Liver (tissue), 8 donors: ENCODE measurements at regions not wholly inside any gene's neighbourhood (a gene's known extent, or its start where the extent isn't known, plus 50 kb on each side); places are given as distances from the start of the nearest gene placed in this dataset.

Experiments
- DNase-seq: peaks from one replicate; pipeline ENCODE4 v3.0.0-alpha.2; 2017; ENCODE audit warnings: low spot score
- H3K27ac ChIP-seq, 2 donors: one replicate each; pipeline ENCODE4 v1.7.0; 2013; ENCODE audit warnings: inconsistent platforms in 2 of 2, low read length in 2 of 2, control low read depth in 1 of 2, low read depth in 1 of 2, mild to moderate bottlenecking in 1 of 2
- H3K27me3 ChIP-seq, 4 donors: one replicate each; pipeline versions ENCODE4 v1.6.1 to v1.7.0; 2013; ENCODE audit warnings: low read length in 3 of 4, inconsistent platforms in 1 of 4, mild to moderate bottlenecking in 1 of 4, moderate library complexity in 1 of 4; ENCODE audit not compliant: control insufficient read depth in 4 of 4, insufficient read depth in 4 of 4
- H3K36me3 ChIP-seq, 4 donors: one replicate each; pipeline versions ENCODE4 v1.6.1 to v1.7.0; 2013; ENCODE audit warnings: low read length in 3 of 4, mild to moderate bottlenecking in 3 of 4, low read depth in 1 of 4, moderate library complexity in 1 of 4; ENCODE audit not compliant: control insufficient read depth in 4 of 4, insufficient read depth in 3 of 4
- H3K4me1 ChIP-seq, 4 donors: one replicate each; pipeline versions ENCODE4 v1.6.1 to v1.7.0; 2013; ENCODE audit warnings: low read length in 3 of 4, mild to moderate bottlenecking in 3 of 4, moderate library complexity in 1 of 4; ENCODE audit not compliant: control insufficient read depth in 4 of 4, insufficient read depth in 4 of 4
- H3K4me3 ChIP-seq, 3 donors: one replicate each; pipeline versions ENCODE4 v1.6.1 to v1.7.0; 2013; ENCODE audit warnings: low read length in 3 of 3, control low read depth in 1 of 3, low read depth in 1 of 3, mild to moderate bottlenecking in 1 of 3
- H3K9ac ChIP-seq, 2 donors: one replicate each; pipeline ENCODE4 v1.7.0; 2013; ENCODE audit warnings: low read length in 2 of 2, mild to moderate bottlenecking in 2 of 2, moderate library complexity in 2 of 2, control low read depth in 1 of 2, low read depth in 1 of 2
- H3K9me3 ChIP-seq, 4 donors: one replicate each; pipeline versions ENCODE4 v1.6.1 to v1.7.0; 2013; ENCODE audit warnings: low read length in 3 of 4; ENCODE audit not compliant: control insufficient read depth in 4 of 4
- ATF3 ChIP-seq: IDR thresholded peaks from 2 replicates; pipeline ENCODE4 v1.6.1; 2016; ENCODE audit warnings: antibody characterized with exemption
- CTCF ChIP-seq: fragments of 150-350 bp; IDR thresholded peaks from 2 replicates; pipeline ENCODE4 v1.5.1; 2017; ENCODE audit warnings: improper control_type of control experiment, low read depth, low read length; ENCODE audit not compliant: missing input control
- EGR1 ChIP-seq, 2 donors: IDR thresholded peaks; 2 replicates each; pipeline ENCODE4 v1.6.1; 2016 to 2018; ENCODE audit warnings: antibody characterized with exemption in 2 of 2, low read depth in 2 of 2
- FOXA1 ChIP-seq: IDR thresholded peaks from 2 replicates; pipeline ENCODE4 v1.6.1; 2016; ENCODE audit warnings: antibody characterized with exemption
- FOXA2 ChIP-seq: IDR thresholded peaks from 2 replicates; pipeline ENCODE4 v1.6.1; 2016; ENCODE audit warnings: antibody characterized with exemption
- GABPA ChIP-seq, 2 donors: IDR thresholded peaks in 1 of 2; conservative IDR thresholded peaks in 1 of 2; 2 replicates each; pipeline ENCODE4 v1.6.1; 2016; ENCODE audit warnings: antibody characterized with exemption in 2 of 2, mild to moderate bottlenecking in 1 of 2, moderate library complexity in 1 of 2
- HNF4A ChIP-seq, 2 donors: conservative IDR thresholded peaks; 2 replicates each; pipeline ENCODE4 v1.6.1; 2016; ENCODE audit warnings: antibody characterized with exemption in 2 of 2, mild to moderate bottlenecking in 2 of 2
- HNF4G ChIP-seq: IDR thresholded peaks from 2 replicates; pipeline ENCODE4 v1.6.1; 2016; ENCODE audit warnings: antibody characterized with exemption
- JUND ChIP-seq, 2 donors: IDR thresholded peaks; 2 replicates each; pipeline ENCODE4 v1.6.1; 2016; ENCODE audit warnings: antibody characterized with exemption in 2 of 2
- MAX ChIP-seq: IDR thresholded peaks from 2 replicates; pipeline ENCODE4 v1.6.1; 2016; ENCODE audit warnings: antibody characterized with exemption
- NR2F2 ChIP-seq: IDR thresholded peaks from 2 replicates; pipeline ENCODE4 v1.6.1; 2016; ENCODE audit warnings: antibody characterized with exemption
- RAD21 ChIP-seq, 2 donors: IDR thresholded peaks; 2 replicates each; pipeline ENCODE4 v1.6.1; 2016; ENCODE audit warnings: antibody characterized with exemption in 2 of 2, mild to moderate bottlenecking in 2 of 2
- REST ChIP-seq: IDR thresholded peaks from 2 replicates; pipeline ENCODE4 v1.6.1; 2016; ENCODE audit warnings: antibody characterized with exemption, mild to moderate bottlenecking
- RXRA ChIP-seq, 2 donors: IDR thresholded peaks; 2 replicates each; pipeline ENCODE4 v1.6.1; 2017 to 2018; ENCODE audit warnings: antibody characterized with exemption in 2 of 2, mild to moderate bottlenecking in 1 of 2
- SP1 ChIP-seq: IDR thresholded peaks from 2 replicates; pipeline ENCODE4 v1.6.1; 2018; ENCODE audit warnings: antibody characterized with exemption, mild to moderate bottlenecking
- TAF1 ChIP-seq: conservative IDR thresholded peaks from 2 replicates; pipeline ENCODE4 v1.6.1; 2016; ENCODE audit warnings: antibody characterized with exemption, mild to moderate bottlenecking
- YY1 ChIP-seq: IDR thresholded peaks from 2 replicates; pipeline ENCODE4 v1.6.1; 2016; ENCODE audit warnings: antibody characterized with exemption, mild to moderate bottlenecking
- ZBTB33 ChIP-seq: IDR thresholded peaks from 2 replicates; pipeline ENCODE4 v1.6.1; 2016; ENCODE audit warnings: antibody characterized with exemption
- WGBS: extraction: QIAGEN DNeasy Blood & Tissue Kit; methylation state at CpG from one replicate; pipeline ENCODE4 v1.1.7; 2013; 5-methylcytosine and 5-hydroxymethylcytosine counted together
- donor health status: healthy.
- donor health status: healthy.
- donor health status: healthy.
- donor health status: healthy.
- donor health status: healthy.

GRCh38 chr12:46963977-46964971, 115.1 kb upstream of the PCED1B start:
- WGBS: 55% methylated on average over 14 of the region's 14 CpGs
- DNase-seq: no peak
- H3K36me3 ChIP-seq: no peaks in the 10 kb centered on the region
- no peak overlapping the region for H3K9ac ChIP-seq
- peak in 1 of 2 donors; percentile 60 for TF ChIP-seq RAD21 (IDR thresholded peaks at IDR 0.05)
- no peak for TF ChIP-seq FOXA2
- no peak for TF ChIP-seq EGR1 (IDR thresholded peaks at IDR 0.05; ENCODE audit: low read depth in 2 of 2)
- peak; percentile 67 for TF ChIP-seq ATF3
- TF ChIP-seq JUND (IDR thresholded peaks at IDR 0.05): peak; percentile 21 to 69
- TF ChIP-seq GABPA (IDR thresholded peaks at IDR 0.05 in 1 of 2, conservative IDR thresholded peaks at IDR 0.05 in 1 of 2): no peak
- TF ChIP-seq HNF4G: no peak
- peak; percentile 90 to 97 for TF ChIP-seq RXRA (IDR thresholded peaks at IDR 0.05)
- TF ChIP-seq MAX: peak; percentile 41
- TF ChIP-seq ZBTB33: peak; percentile 49
- TF ChIP-seq CTCF: no peak
- no peak for TF ChIP-seq REST
- TF ChIP-seq HNF4A (conservative IDR thresholded peaks at IDR 0.05): peak; percentile 60 to 84
- no peak for TF ChIP-seq FOXA1
- TF ChIP-seq NR2F2: peak; percentile 86
- TF ChIP-seq YY1: peak; percentile 21
- TF ChIP-seq TAF1: no peak
- peak; percentile 86 for TF ChIP-seq SP1
- H3K27ac ChIP-seq: no peak overlapping the region
- peaks cover 6 to 19% (median 13%) of the 10 kb centered on the region in 4 donors for H3K4me1 ChIP-seq
- no peaks in the 10 kb centered on the region for H3K27me3 ChIP-seq
- H3K4me3 ChIP-seq: no peak overlapping the region
- no peaks in the 10 kb centered on the region for H3K9me3 ChIP-seq
